SU-DHL-6 (cell line): ENCODE measurements at regions not wholly inside any gene's neighbourhood (a gene's known extent, or its start where the extent isn't known, plus 50 kb on each side); places are given as distances from the start of the nearest gene placed in this dataset.

ENCODE experiments used
- CTCF ChIP-seq: fragments of 200-600 bp; sonication (generic); IDR thresholded peaks from one replicate; pipeline ENCODE4 v1.5.1; 2017; ENCODE audit warnings: antibody characterized with exemption, mild to moderate bottlenecking, low read length, moderate library complexity; ENCODE audit not compliant: insufficient read depth, poor library complexity, severe bottlenecking
- EZH2phosphoT487 ChIP-seq: fragments of 200-600 bp; sonication (generic), shearing (Covaris generic); conservative IDR thresholded peaks from 2 replicates; pipeline ENCODE4 v1.6.1; 2018; ENCODE audit warnings: mild to moderate bottlenecking, antibody characterized with exemption, low read length, moderate library complexity, mixed read lengths

- TF ChIP-seq CTCF: no peak
- no peak for TF ChIP-seq EZH2phosphoT487
Measured at GRCh38 chr17:55830699-55831471, 80.0 kb downstream of the PCTP start.
